Colonic mucosa (tissue), 4 donors: ENCODE measurements at regions not wholly inside any gene's neighbourhood (a gene's known extent, or its start where the extent isn't known, plus 50 kb on each side); places are given as distances from the start of the nearest gene placed in this dataset.

ENCODE experiments used
- DNase-seq: peaks from one replicate; pipeline ENCODE4 v3.0.0-alpha.2; 2020
- H3K27ac ChIP-seq: fragments of 200-600 bp; one replicate; pipeline ENCODE4 v1.8.0; 2021
- H3K27me3 ChIP-seq: fragments of 200-600 bp; one replicate; pipeline ENCODE4 v1.8.0; 2021
- H3K36me3 ChIP-seq: fragments of 200-600 bp; one replicate; pipeline ENCODE4 v1.8.0; 2021
- H3K4me1 ChIP-seq: fragments of 200-600 bp; one replicate; pipeline ENCODE4 v1.8.0; 2021; ENCODE audit warnings: mild to moderate bottlenecking
- H3K4me3 ChIP-seq: fragments of 200-600 bp; one replicate; pipeline ENCODE4 v1.8.0; 2021
- H3K9ac ChIP-seq, 2 donors: one replicate each; pipeline ENCODE4 v1.7.0; 2013; ENCODE audit warnings: control low read depth in 2 of 2, low read depth in 2 of 2, low read length in 2 of 2
- H3K9me3 ChIP-seq: fragments of 200-600 bp; one replicate; pipeline ENCODE4 v1.8.0; 2021
- CTCF ChIP-seq: fragments of 200-600 bp; IDR thresholded peaks from one replicate; pipeline ENCODE4 v1.8.0; 2022; ENCODE audit warnings: antibody characterized with exemption, mild to moderate bottlenecking
- intact Hi-C: fragments of 100-400 bp; cut with DNase I; formaldehyde crosslinking; loops from one replicate; pipeline ENCODE4 v1.14.1; 2022
- donor health status: healthy.
- donor health status: DM: no; HTN: no; CAD: no.
- donor health status: DM: no; HTN: no; CAD: no.

DNA sequence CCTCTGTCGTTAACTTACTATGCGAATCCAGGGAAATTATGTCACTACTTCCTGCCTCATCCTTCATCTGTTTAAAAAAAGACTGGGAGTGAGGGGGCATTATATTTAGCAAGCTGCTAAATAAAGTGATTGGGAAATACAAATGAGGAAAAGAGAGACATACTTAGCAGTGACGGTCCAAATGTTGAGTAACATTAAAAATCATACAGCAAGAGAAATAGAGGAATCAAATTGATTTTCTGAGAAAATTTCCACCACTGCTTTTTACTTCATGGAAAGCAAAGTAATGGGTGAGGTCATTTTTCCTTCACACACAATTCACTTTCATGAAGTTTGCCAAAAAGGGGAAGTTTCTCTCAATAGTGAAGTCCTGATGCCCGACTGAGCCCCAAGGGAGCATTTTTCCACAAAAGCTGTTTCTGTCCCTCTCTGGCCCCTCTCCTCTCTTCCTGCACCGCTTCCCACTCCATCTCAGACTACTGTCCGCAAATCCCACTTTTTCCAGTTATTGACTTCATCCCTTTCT lies 61.9 kb upstream of the ADO start:
- no peak for DNase-seq
- Histone ChIP-seq H3K36me3 (no peaks in the 10 kb centered on the region), H3K9me3 (no peaks in the 10 kb centered on the region), H3K4me3 (no peak overlapping the region), H3K4me1 (no peaks in the 10 kb centered on the region), H3K27me3 (no peaks in the 10 kb centered on the region), H3K27ac (no peak overlapping the region), H3K9ac (no peak overlapping the region)
- intact Hi-C loops, result no loop called here
- TF ChIP-seq CTCF, result no peak

- no peak overlapping the region for H3K4me3 ChIP-seq
- H3K27me3 ChIP-seq, result no peaks in the 10 kb centered on the region
- no peaks in the 10 kb centered on the region for H3K36me3 ChIP-seq
- H3K4me1 ChIP-seq, result no peaks in the 10 kb centered on the region
- H3K9me3 ChIP-seq, result no peaks in the 10 kb centered on the region
- no peak for DNase-seq
- no peak for TF ChIP-seq CTCF
- H3K27ac ChIP-seq, result no peak overlapping the region
- no peak overlapping the region for H3K9ac ChIP-seq
- intact Hi-C loops, result no loop called here
Observed at GRCh38 chr10:62744136-62744535, 60.4 kb upstream of the ADO start.

DNA sequence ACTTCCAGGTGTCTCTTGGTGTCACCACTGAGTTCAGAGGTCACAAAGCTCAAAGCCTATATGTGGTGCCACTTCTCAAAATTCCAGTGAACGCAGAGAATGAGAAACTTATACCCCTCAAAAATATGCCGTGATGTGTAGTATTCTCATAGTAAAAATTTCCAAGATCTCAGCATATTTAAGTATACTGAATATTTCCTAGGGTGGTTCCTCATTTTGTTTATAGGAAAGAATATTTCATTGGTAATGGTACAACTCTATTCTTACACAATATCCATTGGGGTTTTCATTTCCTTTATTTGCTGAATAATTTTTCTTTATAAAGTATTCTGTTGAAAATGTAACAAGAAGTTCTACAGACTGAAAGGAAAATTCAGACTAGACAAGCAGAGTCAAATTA lies 58.9 kb upstream of the ADO start:
- no peak overlapping the region for H3K9ac ChIP-seq
- no peak for DNase-seq
- no peak for TF ChIP-seq CTCF
- no peaks in the 10 kb centered on the region for H3K9me3 ChIP-seq
- H3K4me3 ChIP-seq, result no peak overlapping the region
- no peak overlapping the region for H3K27ac ChIP-seq
- no peaks in the 10 kb centered on the region for H3K27me3 ChIP-seq
- H3K36me3 ChIP-seq, result no peaks in the 10 kb centered on the region
- H3K4me1 ChIP-seq, result no peaks in the 10 kb centered on the region
- intact Hi-C loops, result no loop called here

DNA sequence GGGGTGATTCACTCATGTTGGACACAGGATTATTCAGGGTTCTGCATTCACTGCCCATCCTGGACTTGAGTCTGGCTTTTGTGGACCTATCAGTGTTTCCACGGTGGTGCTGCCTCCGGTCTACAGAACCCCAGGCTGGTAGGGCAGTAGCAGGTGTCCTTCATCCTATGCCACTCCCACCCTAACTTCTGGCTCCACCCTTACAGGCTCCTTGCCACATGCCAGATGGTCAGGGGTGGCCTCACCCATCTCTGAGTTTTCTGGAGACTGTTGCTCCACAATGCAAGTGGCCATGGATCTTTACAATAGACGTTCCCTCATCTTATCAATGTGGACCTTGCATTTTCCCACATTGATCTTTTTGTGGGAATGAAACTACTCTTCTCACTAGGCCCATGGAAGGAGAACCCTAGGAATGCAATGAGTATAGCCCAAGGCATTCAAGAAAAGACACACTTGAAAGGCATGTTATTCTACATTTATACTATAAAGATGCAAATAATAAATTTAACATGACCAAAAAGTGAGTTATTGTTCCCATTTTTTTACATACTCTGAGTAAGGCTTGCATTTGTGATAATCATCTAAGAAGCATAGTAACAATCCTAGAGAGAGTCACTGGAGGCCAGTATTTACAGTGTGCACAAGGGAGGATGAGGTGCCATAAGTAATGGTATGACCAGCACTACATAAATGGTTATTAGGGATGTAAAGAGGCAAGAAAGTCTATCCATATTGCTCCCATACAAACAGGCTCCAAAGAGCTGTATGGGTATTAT lies 57.4 kb upstream of the ADO start:
- Histone ChIP-seq H3K4me3 (no peak overlapping the region), H3K4me1 (no peaks in the 10 kb centered on the region), H3K27ac (no peak overlapping the region), H3K27me3 (no peaks in the 10 kb centered on the region), H3K9ac (no peak overlapping the region), H3K9me3 (no peaks in the 10 kb centered on the region), H3K36me3 (no peaks in the 10 kb centered on the region)
- TF ChIP-seq CTCF, result no peak
- DNase-seq, result no peak
- intact Hi-C loops, result no loop called here

- Histone ChIP-seq H3K9ac (no peak overlapping the region), H3K4me3 (no peak overlapping the region), H3K27ac (no peak overlapping the region), H3K27me3 (no peaks in the 10 kb centered on the region), H3K4me1 (no peaks in the 10 kb centered on the region), H3K36me3 (no peaks in the 10 kb centered on the region), H3K9me3 (no peaks in the 10 kb centered on the region)
- no peak for DNase-seq
- TF ChIP-seq CTCF, result no peak
- intact Hi-C loops, result no loop called here
Observed at GRCh38 chr10:62748386-62748785, 56.1 kb upstream of the ADO start.
